GM21526 (cell line): ENCODE measurements at regions not wholly inside any gene's neighbourhood (a gene's known extent, or its start where the extent isn't known, plus 50 kb on each side); places are given as distances from the start of the nearest gene placed in this dataset.
"Not testable (repeated sequence)": the region's sequence is repeated elsewhere in the genome, so short reads cannot be mapped to it uniquely, and the experiment has no call there.

ENCODE experiments used
- ATAC-seq: cut with Tn5 transposase; IDR thresholded peaks from one replicate; pipeline ENCODE4 v1.9.1; 2021; ENCODE audit warnings: moderate library complexity; ENCODE audit not compliant: unreplicated experiment, low FRiP score

DNA sequence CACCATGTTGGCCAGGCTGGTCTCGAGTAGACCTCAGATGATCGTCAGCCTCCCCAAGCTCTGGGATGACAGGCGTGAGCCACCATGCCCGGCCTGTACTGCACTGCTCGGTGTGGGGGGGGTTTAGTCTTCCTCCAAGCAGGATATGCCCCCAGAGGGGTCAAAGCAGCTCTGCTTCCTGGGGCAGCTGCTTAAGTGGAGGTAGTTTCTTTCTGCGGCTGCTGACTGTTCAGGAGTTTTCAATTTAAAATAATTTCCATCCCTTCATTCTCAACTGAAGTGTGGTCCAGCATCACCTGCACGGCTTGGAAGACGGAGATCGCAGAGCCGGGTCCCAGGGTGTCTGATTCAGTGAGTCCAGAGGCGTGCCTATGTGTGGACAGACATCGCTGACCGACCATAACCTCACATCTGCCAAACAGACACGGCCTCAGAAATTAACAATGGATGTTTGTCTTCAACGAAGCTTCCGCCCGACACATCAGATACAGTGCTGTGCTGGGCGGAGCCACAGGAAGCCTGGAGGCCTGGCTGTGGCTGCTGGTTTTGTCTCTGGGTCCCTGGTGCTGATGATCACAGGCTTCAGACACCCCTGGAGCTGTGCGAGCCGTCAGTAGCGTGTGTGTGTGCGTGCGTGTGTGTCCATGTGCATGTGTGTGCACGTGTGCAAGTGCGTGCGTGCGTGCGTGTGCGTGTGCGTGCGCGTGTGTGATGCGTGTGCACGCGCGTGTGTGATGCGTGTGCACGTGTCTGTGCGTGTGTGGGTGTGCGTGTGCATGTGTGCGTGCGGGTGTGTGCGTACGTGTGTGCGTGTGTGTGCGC is 226.5 kb upstream of the PITRM1 start:
- ATAC-seq: no peak

DNA sequence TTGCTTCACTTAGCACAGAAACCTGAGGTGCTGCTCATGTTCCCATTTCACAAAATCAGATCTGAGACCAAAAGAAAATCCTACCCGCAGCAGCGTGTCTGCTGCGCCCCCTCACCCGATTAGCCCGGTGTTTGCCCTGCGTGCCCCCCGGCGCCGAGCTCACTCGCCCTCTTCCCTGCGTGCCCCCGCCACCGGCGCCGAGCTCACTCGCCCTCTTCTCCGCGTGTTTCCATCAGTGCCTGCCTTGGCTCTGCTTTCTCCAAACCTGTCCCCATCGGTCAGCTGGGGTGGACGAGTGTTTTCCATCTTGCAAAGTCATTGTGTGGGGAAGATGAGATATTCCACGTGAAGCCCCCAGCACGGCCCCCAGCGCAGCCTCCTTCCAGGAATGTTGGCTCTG is 225.3 kb upstream of the PITRM1 start:
- ATAC-seq: no peak

DNA sequence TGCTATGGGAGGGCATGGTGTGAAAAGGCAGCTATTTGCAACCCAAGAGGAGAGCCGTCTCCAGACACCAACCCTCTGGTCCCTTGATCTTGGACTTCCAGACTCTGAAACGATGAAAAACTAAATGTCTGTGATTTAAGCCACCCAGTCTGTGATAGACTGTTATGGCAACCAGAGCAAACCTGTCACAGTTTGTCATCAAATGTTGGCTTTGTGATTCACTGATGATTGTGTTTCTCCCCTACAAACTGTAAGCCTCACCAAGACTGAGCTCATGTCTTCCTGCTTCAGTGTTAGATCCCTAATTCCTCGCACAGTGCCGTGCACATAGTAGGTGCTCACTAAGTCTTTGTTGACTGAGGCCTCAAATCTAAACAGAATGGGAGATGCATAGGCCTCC is 224.6 kb upstream of the PITRM1 start:
- ATAC-seq: no peak

DNA sequence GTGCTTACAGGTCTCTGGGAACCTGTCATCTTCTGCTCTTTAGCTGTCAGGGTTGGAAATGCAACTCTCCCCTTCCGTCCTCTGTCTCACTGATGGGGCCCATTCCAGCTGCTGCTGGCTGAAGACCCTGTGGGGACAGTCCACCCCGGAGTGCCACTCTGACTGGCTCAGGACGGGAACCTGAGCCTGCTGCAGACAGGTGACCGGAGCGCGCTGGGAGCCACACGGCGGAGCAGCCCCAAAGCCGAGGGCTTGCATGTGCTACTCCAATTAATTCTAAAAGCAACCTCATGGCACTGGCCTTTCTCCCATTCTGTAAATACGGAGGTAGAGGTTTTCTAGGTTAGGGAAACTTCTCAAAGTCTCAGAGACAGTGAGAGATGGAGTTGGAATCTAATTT is 223.5 kb upstream of the PITRM1 start:
- no peak for ATAC-seq

DNA sequence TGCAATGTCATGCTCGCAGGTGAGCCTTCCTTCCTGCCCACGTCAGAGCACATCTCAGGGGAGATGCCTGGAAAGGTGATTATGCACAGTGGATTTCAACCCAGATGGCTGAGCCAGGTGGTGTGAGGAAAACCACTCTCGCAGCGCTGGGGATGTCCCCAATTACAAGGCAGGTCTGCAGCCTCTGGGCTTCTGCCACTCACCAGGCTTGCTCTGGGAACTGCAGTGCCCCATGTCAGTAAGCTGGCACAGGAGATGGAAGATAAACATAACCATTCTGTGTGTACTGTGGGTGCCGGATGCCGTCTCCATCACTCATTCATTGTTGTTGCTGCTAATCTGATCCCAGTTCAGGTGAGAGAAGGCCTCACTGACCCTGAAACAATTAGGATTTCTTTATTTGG is 222.9 kb upstream of the PITRM1 start:
- ATAC-seq: no peak

DNA sequence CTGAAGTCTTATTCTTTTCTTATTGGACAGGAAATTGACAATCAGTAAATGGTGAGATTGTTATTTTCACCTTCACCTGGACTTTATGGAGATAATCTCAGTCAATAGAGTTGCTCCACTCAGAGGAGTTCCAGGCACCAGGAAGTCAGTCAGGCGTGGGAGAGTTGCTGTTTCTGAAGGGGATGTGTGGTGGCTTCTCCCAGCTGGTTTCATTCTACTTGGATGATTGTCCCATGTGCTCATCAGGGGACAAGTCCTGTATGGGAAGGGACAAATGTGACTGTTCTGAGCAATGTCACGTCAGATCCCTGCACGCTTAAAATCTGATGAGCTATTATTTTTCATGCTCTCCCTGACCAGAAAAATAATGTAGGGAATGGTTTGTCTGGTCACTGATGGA is 222.5 kb upstream of the PITRM1 start:
- no peak for ATAC-seq

DNA sequence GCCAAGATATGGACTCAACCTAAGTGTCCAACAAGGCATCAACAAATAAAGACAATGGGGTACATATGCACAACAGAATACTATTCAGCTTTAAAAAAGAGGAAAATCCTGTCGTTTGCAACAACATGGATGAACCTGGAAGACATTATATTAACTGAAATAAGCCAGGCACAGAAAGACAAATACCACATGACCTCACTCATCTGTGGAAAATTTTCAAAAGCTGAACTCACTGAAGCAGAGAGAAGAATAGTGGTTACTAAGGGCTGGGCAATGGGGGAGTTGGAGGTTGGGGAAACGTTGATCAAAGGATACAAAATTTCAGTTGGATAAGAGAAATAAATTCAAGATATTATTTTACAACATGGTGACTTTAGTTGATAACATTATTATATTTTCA is 221.4 kb upstream of the PITRM1 start:
- no peak for ATAC-seq

DNA sequence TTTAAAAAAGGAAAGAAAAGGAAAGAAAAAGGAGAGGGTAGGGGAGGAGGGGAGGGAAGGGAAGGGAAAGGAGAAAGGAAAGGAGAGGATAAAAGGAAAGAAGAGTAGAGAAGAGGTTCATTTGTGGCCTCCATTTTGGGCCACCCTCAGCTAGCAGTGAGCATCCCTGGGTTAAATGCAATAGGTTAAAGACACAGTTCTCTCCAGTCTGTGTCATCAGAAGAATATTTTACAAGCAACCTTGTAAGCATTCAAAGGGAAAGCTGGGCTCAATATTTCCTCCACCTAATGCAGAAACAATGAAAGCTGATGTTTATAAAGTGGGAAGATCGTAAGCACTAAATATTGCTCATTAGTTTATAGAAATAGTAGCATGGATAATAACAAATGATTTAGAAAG is 219.1 kb upstream of the PITRM1 start:
- no peak for ATAC-seq

DNA sequence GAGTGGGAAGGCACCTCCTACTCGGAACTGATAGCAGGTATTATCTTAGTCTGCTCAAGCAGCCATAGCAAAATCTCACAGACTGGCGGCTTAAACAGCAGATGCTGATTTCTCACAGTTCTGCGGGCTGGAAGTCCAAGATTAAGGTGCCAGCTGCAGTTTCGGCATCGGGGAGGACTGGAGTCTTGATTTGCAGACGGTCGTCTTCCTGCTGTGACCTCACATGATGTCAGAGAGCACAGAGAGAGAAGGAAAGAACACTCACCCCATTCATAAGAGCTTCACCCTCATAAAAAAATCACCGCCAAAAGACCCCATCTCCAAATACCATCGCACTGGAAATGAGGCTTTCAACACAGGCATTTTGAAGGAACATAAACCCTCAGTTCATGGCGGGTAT is 216.5 kb upstream of the PITRM1 start:
- no peak for ATAC-seq

DNA sequence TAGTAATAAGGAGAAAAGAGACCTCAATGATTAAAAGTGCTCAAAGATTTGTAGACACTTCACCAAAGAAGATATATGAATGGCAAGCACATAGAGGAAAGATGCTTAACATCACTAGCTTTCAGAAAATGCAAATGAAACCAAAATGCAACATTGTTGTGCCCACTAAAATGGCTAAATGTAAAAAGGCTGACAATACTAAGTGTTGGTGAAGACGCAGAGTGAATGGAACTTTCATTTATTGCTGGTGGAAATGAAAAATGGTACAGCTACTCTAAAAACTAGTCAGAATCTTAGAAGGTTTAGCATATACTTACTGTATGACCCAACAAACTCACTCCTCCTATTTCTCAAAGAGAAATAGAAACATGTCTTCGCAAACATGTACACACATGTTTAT is 212.9 kb upstream of the PITRM1 start:
- ATAC-seq: no peak

DNA sequence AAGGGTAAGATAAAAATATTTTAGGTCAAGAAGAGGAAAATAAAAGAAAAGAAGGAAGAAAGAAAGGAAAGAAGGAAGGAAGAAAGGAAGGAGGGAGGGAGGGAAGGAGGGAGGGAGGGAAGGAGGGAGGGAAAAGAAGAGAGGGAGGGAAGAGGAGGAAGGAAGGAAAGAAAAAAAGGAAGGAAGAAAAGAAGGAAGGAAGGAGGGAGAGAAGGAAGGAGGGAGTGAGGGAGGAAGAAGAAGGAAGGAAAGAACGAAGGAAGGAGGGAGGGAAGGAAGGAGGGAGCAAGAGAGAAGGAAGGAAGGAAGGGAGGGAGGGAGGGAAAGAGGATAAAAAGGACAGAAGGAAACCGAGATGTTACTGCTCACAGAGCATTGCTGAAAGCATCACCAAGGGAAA is 209.5 kb upstream of the PITRM1 start:
- no peak for ATAC-seq

DNA sequence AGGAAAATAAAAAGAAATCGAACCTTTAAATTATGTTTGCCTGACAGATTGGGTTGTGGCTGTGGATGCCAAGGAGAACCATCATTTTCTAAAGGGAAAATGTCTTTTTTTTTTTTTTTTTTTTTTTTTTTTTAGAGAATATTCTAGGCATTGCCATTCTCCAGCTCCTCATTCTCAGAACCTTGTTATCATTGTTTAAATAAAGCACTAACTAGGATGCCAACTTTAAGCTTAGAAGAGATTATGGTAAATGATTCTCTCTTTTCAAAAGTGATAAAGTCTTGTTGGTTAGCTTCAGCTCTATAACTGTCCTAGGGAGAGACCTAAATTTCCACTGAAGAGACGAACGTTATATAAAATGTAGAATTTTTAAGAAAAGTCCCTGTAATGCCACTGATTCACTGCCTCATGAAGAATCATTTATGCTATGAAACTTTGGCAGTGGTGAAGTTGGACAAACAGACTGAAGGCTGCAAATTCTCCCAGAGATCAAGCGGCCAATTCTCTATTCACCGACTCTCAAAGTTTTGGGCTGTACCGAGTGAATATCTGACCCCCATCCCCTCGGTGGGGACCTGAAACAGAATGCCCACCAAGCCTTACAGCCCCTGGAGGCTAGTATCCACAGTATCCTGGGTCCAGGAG is 207.9 kb upstream of the PITRM1 start:
- ATAC-seq: no peak

DNA sequence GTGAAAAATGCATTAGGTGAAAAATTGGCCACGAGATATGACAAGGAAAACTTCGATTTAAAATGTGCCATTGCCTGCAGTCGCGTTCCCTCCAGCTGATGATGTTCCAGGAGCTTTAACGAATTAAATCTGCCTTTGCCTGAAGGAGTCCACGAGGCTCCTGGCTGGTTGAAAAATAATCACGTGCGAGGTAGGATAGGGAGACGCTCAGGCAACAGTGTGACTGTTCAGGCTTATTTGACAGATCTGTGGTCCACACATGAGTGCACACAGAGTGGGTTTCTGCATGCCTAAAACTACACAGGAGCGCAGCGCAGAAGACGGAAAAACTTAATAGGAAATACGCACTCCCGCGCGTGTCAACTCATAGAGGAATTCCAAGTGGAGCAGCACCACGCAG is 204.0 kb upstream of the PITRM1 start:
- no peak for ATAC-seq

DNA sequence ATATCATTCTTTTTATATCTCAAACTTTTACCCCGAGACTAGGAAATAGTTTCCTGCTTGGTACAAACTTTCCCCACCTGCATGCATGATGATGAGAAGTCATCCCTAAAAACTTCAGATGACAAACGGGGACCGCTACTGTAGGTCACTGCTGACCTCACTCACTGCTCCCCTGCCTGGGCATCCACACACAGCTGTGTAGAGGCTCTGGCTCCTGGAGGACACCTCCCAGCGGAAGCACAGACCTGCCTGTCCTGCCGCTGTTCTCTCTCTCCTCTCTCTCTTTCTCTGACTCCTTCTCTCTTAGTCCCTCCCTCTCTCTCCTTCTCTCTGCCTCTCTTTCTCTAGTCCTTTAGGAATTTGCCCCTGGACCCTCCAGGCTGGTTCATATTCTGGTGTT is 202.9 kb upstream of the PITRM1 start:
- ATAC-seq: no peak

DNA sequence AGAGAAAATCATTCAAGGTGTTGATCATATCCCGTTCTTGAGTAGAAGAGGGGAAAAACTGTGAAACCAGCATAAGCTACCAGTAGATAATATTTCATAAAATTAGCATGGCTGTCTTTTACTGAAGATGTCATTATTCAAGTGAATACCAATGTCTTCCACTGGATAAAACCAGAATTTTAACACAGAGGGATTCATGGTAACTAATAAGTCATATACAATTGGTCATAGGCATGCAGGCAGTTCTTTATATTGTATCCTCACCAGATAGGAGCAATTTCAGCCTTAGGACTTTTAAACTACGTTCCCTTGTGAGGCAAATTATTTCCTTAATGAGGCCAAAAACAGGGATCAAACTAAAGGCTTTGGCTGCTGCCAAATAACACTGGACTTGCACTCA is 202.3 kb upstream of the PITRM1 start:
- ATAC-seq: no peak

DNA sequence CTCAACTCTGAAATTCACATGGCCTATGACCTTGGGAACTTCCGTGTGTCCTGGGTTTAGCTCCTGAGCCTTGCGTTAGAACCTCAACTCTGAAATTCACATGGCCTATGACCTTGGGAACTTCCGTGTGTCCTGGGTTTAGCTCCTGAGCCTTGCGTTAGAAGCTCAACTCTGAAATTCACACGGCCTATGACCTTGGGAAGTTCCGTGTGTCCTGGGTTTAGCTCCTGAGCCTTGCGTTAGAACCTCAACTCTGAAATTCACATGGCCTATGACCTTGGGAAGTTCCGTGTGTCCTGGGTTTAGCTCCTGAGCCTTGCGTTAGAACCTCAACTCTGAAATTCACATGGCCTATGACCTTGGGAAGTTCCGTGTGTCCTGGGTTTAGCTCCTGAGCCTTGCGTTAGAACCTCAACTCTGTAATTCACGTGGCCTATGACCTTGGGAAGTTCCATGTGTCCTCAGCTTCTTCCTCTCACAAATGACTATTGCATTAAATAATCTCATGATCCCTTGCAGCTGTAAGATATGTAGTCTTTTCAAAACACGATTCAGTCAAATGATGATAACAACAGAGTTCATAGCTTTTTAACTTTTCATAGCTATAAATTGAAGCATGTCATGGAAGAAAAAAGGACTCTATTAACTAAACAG is 200.9 kb upstream of the PITRM1 start:
- not testable (repeated sequence) for ATAC-seq

DNA sequence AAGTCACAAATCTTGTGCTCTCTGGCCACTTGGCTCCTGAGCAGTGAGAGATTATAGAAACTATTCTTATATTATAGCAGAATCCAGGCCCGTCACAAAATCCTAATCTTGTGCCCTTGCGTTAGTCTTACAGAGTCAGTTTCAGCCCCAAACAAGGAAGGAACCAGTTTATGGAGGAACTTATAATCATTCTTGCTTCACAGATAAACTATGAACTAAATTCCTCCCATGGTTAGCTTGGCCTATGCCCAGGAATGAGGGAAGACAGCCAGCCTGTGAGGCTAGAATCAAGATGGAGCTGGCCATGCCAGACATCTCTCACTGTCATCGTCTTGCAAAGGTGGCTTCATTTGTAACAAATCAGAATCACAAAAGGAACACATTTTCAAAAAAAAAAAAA is 199.7 kb upstream of the PITRM1 start:
- ATAC-seq: no peak

DNA sequence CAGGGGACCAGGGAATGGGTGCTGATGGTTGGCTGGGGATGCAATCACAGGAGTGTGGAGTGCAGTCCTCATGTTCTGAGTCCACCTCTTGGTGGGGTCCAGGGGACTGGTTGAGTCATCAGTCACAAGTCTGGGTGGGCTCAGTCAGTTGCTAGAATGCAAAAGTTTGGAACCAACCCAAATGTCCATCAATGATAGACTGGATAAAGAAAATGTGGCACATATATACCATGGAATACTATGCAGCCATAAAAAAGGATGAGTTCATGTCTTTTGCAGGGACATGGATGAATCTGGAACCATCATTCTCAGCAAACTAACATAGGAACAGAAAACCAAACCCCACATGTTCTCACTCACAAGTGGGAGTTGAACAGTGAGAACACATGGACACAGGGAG is 199.0 kb upstream of the PITRM1 start:
- ATAC-seq: not testable (repeated sequence)

DNA sequence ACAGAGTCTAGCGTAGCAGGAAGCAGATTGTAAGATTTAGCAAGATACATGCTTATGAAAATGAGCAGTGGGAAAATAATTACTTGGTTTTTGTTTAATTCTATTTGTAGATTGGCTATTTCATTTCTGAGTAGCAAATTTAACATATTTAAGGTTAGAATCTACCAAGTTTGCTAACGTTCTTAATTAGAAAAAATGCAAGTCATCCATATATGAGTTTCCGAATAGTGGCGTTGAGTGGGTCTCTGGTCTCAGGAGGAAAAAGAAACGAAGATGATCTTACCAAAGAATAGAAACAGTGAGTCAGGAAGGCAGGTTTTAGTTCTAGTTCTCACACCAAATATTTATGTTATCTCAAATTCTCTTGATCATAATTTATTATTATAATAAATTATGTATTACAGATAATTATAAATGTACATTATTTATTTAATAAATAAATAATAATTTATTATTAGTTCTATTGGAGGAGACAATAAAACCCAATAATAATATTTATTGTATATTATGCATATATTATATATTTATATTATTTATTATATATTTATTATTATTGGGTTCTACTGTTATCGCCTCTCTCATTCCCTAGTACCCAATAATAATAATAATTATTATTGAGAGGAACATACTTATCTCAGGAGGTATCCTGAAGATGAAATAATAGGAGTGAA is 194.3 kb upstream of the PITRM1 start:
- ATAC-seq: no peak

DNA sequence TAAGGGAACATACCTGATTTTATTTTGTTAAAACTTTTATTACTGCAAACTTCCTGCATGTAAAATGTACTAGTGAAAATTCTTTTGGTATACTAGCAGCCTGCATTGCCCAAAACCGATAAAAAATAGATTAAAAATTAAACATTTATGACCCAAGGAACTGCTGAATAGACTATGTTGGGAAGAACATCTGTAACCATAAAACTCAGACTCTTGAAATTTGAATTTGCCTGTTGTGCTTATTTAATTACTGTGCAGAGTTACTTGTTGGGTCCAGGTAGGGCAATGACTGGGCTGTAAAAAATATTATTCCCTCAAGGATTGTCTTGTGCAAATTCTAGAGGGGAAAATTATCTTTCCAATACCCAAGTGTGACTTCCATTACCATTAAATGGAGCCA is 193.5 kb upstream of the PITRM1 start:
- ATAC-seq: no peak

DNA sequence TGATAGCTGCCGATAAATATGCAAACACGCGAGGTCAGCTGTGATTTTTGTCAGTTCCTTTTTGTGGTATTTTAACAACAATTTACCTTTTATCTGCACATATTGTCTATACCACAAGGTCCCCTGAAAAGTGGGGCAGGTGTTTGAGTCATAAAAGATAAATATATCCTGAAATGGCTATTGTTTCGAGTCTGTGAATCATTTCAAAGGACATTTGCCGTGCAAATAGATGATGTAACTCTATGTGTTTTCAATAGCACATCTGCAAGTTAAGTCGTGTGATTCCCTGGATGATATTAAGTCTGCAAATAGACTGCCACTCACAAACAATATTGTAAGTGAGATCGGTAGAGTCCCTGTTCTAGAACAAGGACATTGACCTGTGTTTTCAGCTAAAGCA is 193.0 kb upstream of the PITRM1 start:
- no peak for ATAC-seq
